CD4-positive, alpha-beta T cell treated with Interleukin-4 for 1 hour (primary cell): ENCODE measurements at regions not wholly inside any gene's neighbourhood (a gene's known extent, or its start where the extent isn't known, plus 50 kb on each side); places are given as distances from the start of the nearest gene placed in this dataset.
A peak's percentile ranks its signal among the peaks of the same experiment; 100 is the strongest.

Experiments
- DNase-seq, 2 donors: peaks; one replicate each; pipeline ENCODE4 v3.0.0-alpha.2; 2020 to 2022

- DNase-seq: no peak
Observed at GRCh38 chr11:31997955-31998354, 92.9 kb upstream of the RCN1 start.

- DNase-seq: no peak
Observed at GRCh38 chr11:31996159-31996881, 94.6 kb upstream of the RCN1 start.

GRCh38 chr11:31995525-31996094 lies 95.3 kb upstream of the RCN1 start:
- peak in 1 of 2 donors; percentile 31 for DNase-seq

GRCh38 chr11:31995032-31995431 lies 95.8 kb upstream of the RCN1 start:
- DNase-seq: no peak

GRCh38 chr11:31987118-31988005 lies 103.5 kb upstream of the RCN1 start:
- no peak for DNase-seq

- no peak for DNase-seq
Observed at GRCh38 chr11:31986201-31986889, 104.5 kb upstream of the RCN1 start.

GRCh38 chr11:31981457-31981856 lies 109.4 kb upstream of the RCN1 start:
- no peak for DNase-seq

GRCh38 chr11:31977343-31977742 lies 113.5 kb upstream of the RCN1 start:
- DNase-seq: no peak

GRCh38 chr11:31974366-31975136 lies 116.3 kb upstream of the RCN1 start:
- no peak for DNase-seq

- DNase-seq: no peak
Observed at GRCh38 chr11:31973172-31973571, 117.7 kb upstream of the RCN1 start.

- no peak for DNase-seq
Observed at GRCh38 chr11:31972623-31973022, 118.3 kb upstream of the RCN1 start.

- no peak for DNase-seq
Observed at GRCh38 chr11:31969359-31969702, 121.5 kb upstream of the RCN1 start.

GRCh38 chr11:31968461-31969358 lies 122.2 kb upstream of the RCN1 start:
- DNase-seq: no peak

- no peak for DNase-seq
Observed at GRCh38 chr11:31967404-31968130, 123.3 kb upstream of the RCN1 start.

GRCh38 chr11:31966846-31967245 lies 124.0 kb upstream of the RCN1 start:
- DNase-seq: no peak

- DNase-seq: no peak
Observed at GRCh38 chr11:31964181-31964580, 126.7 kb upstream of the RCN1 start.

GRCh38 chr11:31960126-31960525 lies 130.7 kb upstream of the RCN1 start:
- DNase-seq: no peak

- no peak for DNase-seq
Observed at GRCh38 chr11:31959716-31960115, 131.2 kb upstream of the RCN1 start.

GRCh38 chr11:31958076-31958735 lies 132.7 kb upstream of the RCN1 start:
- DNase-seq: peak; percentile 15 to 48

GRCh38 chr11:31957674-31958073 lies 133.2 kb upstream of the RCN1 start:
- no peak for DNase-seq
